ENCODE measurements at regions not wholly inside any gene's neighbourhood (a gene's known extent, or its start where the extent isn't known, plus 50 kb on each side); places are given as distances from the start of the nearest gene placed in this dataset.

GRCh38 chr2:223226264-223226663, 174.3 kb downstream of the KCNE4 start:
- Mint-ChIP-seq H3K4me1 (peaks cover 10% of the 10 kb centered on the region), H3K36me3 (ENCODE audit: low read depth) (no peaks in the 10 kb centered on the region), H3K9me3 (no peaks in the 10 kb centered on the region), H3K27me3 (ENCODE audit: insufficient read depth) (peaks cover 4% of the 10 kb centered on the region), H3K4me3 (no peak overlapping the region), H3K27ac (no peak overlapping the region)
- peaks cover 2% of the 10 kb centered on the region for H3K4me1 ChIP-seq (ENCODE audit: control insufficient read depth, insufficient read depth, low read length)
- no peak overlapping the region for H3K27ac ChIP-seq (ENCODE audit: low read depth, low read length)
- TF ChIP-seq CTCF (conservative IDR thresholded peaks at IDR 0.05) = no peak
- no peaks in the 10 kb centered on the region for H3K9me3 ChIP-seq (ENCODE audit: control insufficient read depth, low read length)
- H3K9ac ChIP-seq (ENCODE audit: extremely low read depth, low read length, poor library complexity, severe bottlenecking) = no peak overlapping the region
- no peaks in the 10 kb centered on the region for H3K36me3 ChIP-seq (ENCODE audit: control insufficient read depth, insufficient read depth, low read length)
- H3K4me3 ChIP-seq (ENCODE audit: low read length) = no peak overlapping the region
- H3K27me3 ChIP-seq (ENCODE audit: control insufficient read depth, insufficient read depth, low read length, poor library complexity, severe bottlenecking) = peaks cover 7% of the 10 kb centered on the region
- WGBS, 2 experiments (ENCODE audit: insufficient coverage in 1 of 2, insufficient read length in 1 of 2) = 40% methylated on average over 1 of the region's 1 CpG; no CpG with 5 or more reads in 1 of the 2 experiments
- DNase-seq = no peak

- H3K9me3 ChIP-seq (ENCODE audit: control insufficient read depth, low read length) = no peaks in the 10 kb centered on the region
Measured at GRCh38 chr2:223227338-223227737, 175.3 kb downstream of the KCNE4 start.

GRCh38 chr2:223228871-223229270, 176.9 kb downstream of the KCNE4 start:
- no peak overlapping the region for H3K27ac ChIP-seq (ENCODE audit: low read depth, low read length)
- peaks cover 10% of the 10 kb centered on the region for H3K4me1 Mint-ChIP-seq
- H3K4me1 ChIP-seq (ENCODE audit: control insufficient read depth, insufficient read depth, low read length) = peaks cover 2% of the 10 kb centered on the region
- H3K4me3 ChIP-seq (ENCODE audit: low read length) = no peak overlapping the region
- DNase-seq = no peak
- H3K4me3 Mint-ChIP-seq = no peak overlapping the region
- H3K27ac Mint-ChIP-seq = no peak overlapping the region
- no peaks in the 10 kb centered on the region for H3K9me3 Mint-ChIP-seq
- H3K36me3 Mint-ChIP-seq (ENCODE audit: low read depth) = no peaks in the 10 kb centered on the region
- TF ChIP-seq CTCF (conservative IDR thresholded peaks at IDR 0.05) = no peak
- no peaks in the 10 kb centered on the region for H3K36me3 ChIP-seq (ENCODE audit: control insufficient read depth, insufficient read depth, low read length)
- H3K9ac ChIP-seq (ENCODE audit: extremely low read depth, low read length, poor library complexity, severe bottlenecking) = no peak overlapping the region
- peaks cover 15% of the 10 kb centered on the region for H3K27me3 ChIP-seq (ENCODE audit: control insufficient read depth, insufficient read depth, low read length, poor library complexity, severe bottlenecking)
- peaks cover 9% of the 10 kb centered on the region for H3K27me3 Mint-ChIP-seq (ENCODE audit: insufficient read depth)
- no peaks in the 10 kb centered on the region for H3K9me3 ChIP-seq (ENCODE audit: control insufficient read depth, low read length)

More at GRCh38 chr2:223227338-223227737, 175.3 kb downstream of the KCNE4 start:
- no peaks in the 10 kb centered on the region for H3K9me3 Mint-ChIP-seq
- peaks cover 15% of the 10 kb centered on the region for H3K27me3 ChIP-seq (ENCODE audit: control insufficient read depth, insufficient read depth, low read length, poor library complexity, severe bottlenecking)
- H3K27ac ChIP-seq (ENCODE audit: low read depth, low read length) = no peak overlapping the region
- no peak overlapping the region for H3K9ac ChIP-seq (ENCODE audit: extremely low read depth, low read length, poor library complexity, severe bottlenecking)
- 38 to 71% methylated on average over 1 to 2 of the region's 2 CpGs for WGBS, 2 experiments (ENCODE audit: insufficient coverage in 1 of 2, insufficient read length in 1 of 2)
- H3K4me1 Mint-ChIP-seq = peaks cover 10% of the 10 kb centered on the region
- H3K36me3 Mint-ChIP-seq (ENCODE audit: low read depth) = no peaks in the 10 kb centered on the region
- H3K4me3 Mint-ChIP-seq = no peak overlapping the region
- H3K27me3 Mint-ChIP-seq (ENCODE audit: insufficient read depth) = peaks cover 9% of the 10 kb centered on the region
- peaks cover 2% of the 10 kb centered on the region for H3K4me1 ChIP-seq (ENCODE audit: control insufficient read depth, insufficient read depth, low read length)
- TF ChIP-seq CTCF (conservative IDR thresholded peaks at IDR 0.05) = no peak
- H3K36me3 ChIP-seq (ENCODE audit: control insufficient read depth, insufficient read depth, low read length) = no peaks in the 10 kb centered on the region
- no peak overlapping the region for H3K4me3 ChIP-seq (ENCODE audit: low read length)
- H3K27ac Mint-ChIP-seq = no peak overlapping the region
- no peak for DNase-seq
